Ovary (tissue), 7 donors: ENCODE measurements at regions not wholly inside any gene's neighbourhood (a gene's known extent, or its start where the extent isn't known, plus 50 kb on each side); places are given as distances from the start of the nearest gene placed in this dataset.

Experiments used
- DNase-seq, 5 donors: peaks; one replicate each; pipeline ENCODE4 v3.0.0-alpha.2; 2019 to 2020
- H3K27ac ChIP-seq, 2 donors: fragments of 200-600 bp; one replicate each; pipeline versions ENCODE4 v1.5.1 to v1.8.0; 2019 to 2022
- H3K27me3 ChIP-seq: fragments of 200-600 bp; one replicate; pipeline ENCODE4 v1.8.0; 2022
- H3K36me3 ChIP-seq: fragments of 200-600 bp; sonication (generic); one replicate; pipeline ENCODE4 v1.5.1; 2019
- H3K4me1 ChIP-seq: one replicate; pipeline ENCODE4 v1.8.1; 2013; ENCODE audit warnings: mild to moderate bottlenecking, moderate library complexity; ENCODE audit not compliant: insufficient read depth
- H3K4me3 ChIP-seq: fragments of 200-600 bp; sonication (generic); one replicate; pipeline ENCODE4 v1.5.1; 2017
- H3K9me3 ChIP-seq, 2 donors: fragments of 200-600 bp in 1 of 2; sonication (generic) in 1 of 2; one replicate each; pipeline versions ENCODE4 v1.5.1 to v1.8.1; 2013 to 2019; ENCODE audit warnings: mild to moderate bottlenecking in 1 of 2, moderate library complexity in 1 of 2
- CTCF ChIP-seq, 3 donors: fragments of 450-650 bp in 2 of 3; fragments of 200-600 bp in 1 of 3; IDR thresholded peaks; one replicate each; pipeline versions ENCODE4 v1.5.1 to v1.8.0; 2016 to 2022; ENCODE audit warnings: antibody characterized with exemption in 3 of 3, mild to moderate bottlenecking in 1 of 3
- EP300 ChIP-seq: sonication (generic); formaldehyde crosslinking; IDR thresholded peaks from one replicate; pipeline ENCODE4 v1.6.1; 2017; ENCODE audit warnings: antibody characterized with exemption
- POLR2A ChIP-seq: fragments of 450-650 bp; IDR thresholded peaks from one replicate; pipeline ENCODE4 v1.6.1; 2017; ENCODE audit warnings: antibody characterized with exemption, mild to moderate bottlenecking, moderate library complexity
- WGBS, 3 donors: extraction: QIAGEN DNeasy Blood & Tissue Kit in 1 of 3; methylation state at CpG; one replicate each; pipeline versions ENCODE4 v1.1.5 to v1.1.7; 2013 to 2017; 5-methylcytosine and 5-hydroxymethylcytosine counted together
- intact Hi-C, 4 donors: fragments of 100-400 bp; cut with DNase I; formaldehyde crosslinking; loops; one replicate each; pipeline versions ENCODE4 v1.11.0 to v1.15.1; 2022 to 2023
- donor health status: DM: no; HTN: no; CAD: no; lungs with moderate emphysema.
- donor health status: DM: no; HTN: no; CAD: no.
- donor health status: Bipolar disorder and iron deficiency.
- donor health status: DM: no; HTN: no; CAD: no.
- donor health status: DM: yes; HTN: yes; CAD: no.

GRCh38 chr12:78672033-78672432, 192.5 kb upstream of the SYT1 start:
- no peaks in the 10 kb centered on the region for H3K36me3 ChIP-seq
- no peak overlapping the region for H3K27ac ChIP-seq
- TF ChIP-seq CTCF (IDR thresholded peaks at IDR 0.05), result no peak
- no peak for TF ChIP-seq POLR2A
- TF ChIP-seq EP300, result no peak
- no peaks in the 10 kb centered on the region for H3K27me3 ChIP-seq
- no peak for DNase-seq
- H3K9me3 ChIP-seq, result no peaks in the 10 kb centered on the region
- no peaks in the 10 kb centered on the region for H3K4me1 ChIP-seq
- intact Hi-C loops, result no loop called here
- WGBS, 3 donors, result 95 to 99% (median 96%) methylated on average over 2 of the region's 2 CpGs
- no peak overlapping the region for H3K4me3 ChIP-seq

GRCh38 chr12:78674311-78675090, 190.1 kb upstream of the SYT1 start:
- H3K27me3 ChIP-seq, result no peaks in the 10 kb centered on the region
- H3K27ac ChIP-seq, result no peak overlapping the region
- H3K4me3 ChIP-seq, result no peak overlapping the region
- TF ChIP-seq CTCF (IDR thresholded peaks at IDR 0.05) (no peak), POLR2A (no peak), EP300 (no peak)
- no peaks in the 10 kb centered on the region for H3K9me3 ChIP-seq
- no peak for DNase-seq
- 80 to 96% (median 86%) methylated on average over 2 of the region's 2 CpGs for WGBS, 3 donors
- H3K4me1 ChIP-seq, result no peaks in the 10 kb centered on the region
- intact Hi-C loops, result no loop called here
- H3K36me3 ChIP-seq, result no peaks in the 10 kb centered on the region

GRCh38 chr12:78680596-78680995, 184.0 kb upstream of the SYT1 start:
- Histone ChIP-seq H3K36me3 (no peaks in the 10 kb centered on the region), H3K27me3 (no peaks in the 10 kb centered on the region), H3K4me3 (no peak overlapping the region), H3K27ac (no peak overlapping the region), H3K9me3 (no peaks in the 10 kb centered on the region), H3K4me1 (no peaks in the 10 kb centered on the region)
- WGBS, 3 donors, result 80 to 90% (median 85%) methylated on average over 4 of the region's 4 CpGs
- TF ChIP-seq POLR2A (no peak), EP300 (no peak)
- intact Hi-C loops, result no loop called here
- no peak for DNase-seq

- no peak overlapping the region for H3K4me3 ChIP-seq
- H3K27me3 ChIP-seq, result no peaks in the 10 kb centered on the region
- TF ChIP-seq POLR2A (no peak), EP300 (no peak), CTCF (IDR thresholded peaks at IDR 0.05) (no peak)
- H3K27ac ChIP-seq, result no peak overlapping the region
- WGBS, 3 donors, result 46 to 69% (median 59%) methylated on average over 3 of the region's 3 CpGs
- DNase-seq, result no peak
- intact Hi-C loops, result no loop called here
- no peaks in the 10 kb centered on the region for H3K4me1 ChIP-seq
- no peaks in the 10 kb centered on the region for H3K9me3 ChIP-seq
- H3K36me3 ChIP-seq, result no peaks in the 10 kb centered on the region
Observed at GRCh38 chr12:78683031-78683430, 181.5 kb upstream of the SYT1 start.

- 96 to 98% (median 97%) methylated on average over 3 of the region's 3 CpGs for WGBS, 3 donors
- TF ChIP-seq POLR2A (no peak), EP300 (no peak), CTCF (IDR thresholded peaks at IDR 0.05) (no peak)
- no peak overlapping the region for H3K27ac ChIP-seq
- no peaks in the 10 kb centered on the region for H3K27me3 ChIP-seq
- H3K9me3 ChIP-seq, result no peaks in the 10 kb centered on the region
- H3K36me3 ChIP-seq, result no peaks in the 10 kb centered on the region
- no peaks in the 10 kb centered on the region for H3K4me1 ChIP-seq
- intact Hi-C loops, result no loop called here
- H3K4me3 ChIP-seq, result no peak overlapping the region
- DNase-seq, result no peak
Observed at GRCh38 chr12:78683626-78684025, 180.9 kb upstream of the SYT1 start.
